ENCODE measurements at regions not wholly inside any gene's neighbourhood (a gene's known extent, or its start where the extent isn't known, plus 50 kb on each side); places are given as distances from the start of the nearest gene placed in this dataset.
A peak's percentile ranks its signal among the peaks of the same experiment; 100 is the strongest.

GRCh38 chr3:65101450-65101849, 413.6 kb upstream of the ADAMTS9 start:
- DNase-seq (ENCODE audit: extremely low spot score), result no peak
- CTCF ChIA-PET, result no interaction called here
- POLR2A ChIA-PET, result no interaction called here
- TF ChIP-seq, protein P1, sequence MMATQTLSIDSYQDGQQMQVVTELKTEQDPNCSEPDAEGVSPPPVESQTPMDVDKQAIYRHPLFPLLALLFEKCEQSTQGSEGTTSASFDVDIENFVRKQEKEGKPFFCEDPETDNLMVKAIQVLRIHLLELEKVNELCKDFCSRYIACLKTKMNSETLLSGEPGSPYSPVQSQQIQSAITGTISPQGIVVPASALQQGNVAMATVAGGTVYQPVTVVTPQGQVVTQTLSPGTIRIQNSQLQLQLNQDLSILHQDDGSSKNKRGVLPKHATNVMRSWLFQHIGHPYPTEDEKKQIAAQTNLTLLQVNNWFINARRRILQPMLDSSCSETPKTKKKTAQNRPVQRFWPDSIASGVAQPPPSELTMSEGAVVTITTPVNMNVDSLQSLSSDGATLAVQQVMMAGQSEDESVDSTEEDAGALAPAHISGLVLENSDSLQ (IDR thresholded peaks at IDR 0.05), result no peak

DNA sequence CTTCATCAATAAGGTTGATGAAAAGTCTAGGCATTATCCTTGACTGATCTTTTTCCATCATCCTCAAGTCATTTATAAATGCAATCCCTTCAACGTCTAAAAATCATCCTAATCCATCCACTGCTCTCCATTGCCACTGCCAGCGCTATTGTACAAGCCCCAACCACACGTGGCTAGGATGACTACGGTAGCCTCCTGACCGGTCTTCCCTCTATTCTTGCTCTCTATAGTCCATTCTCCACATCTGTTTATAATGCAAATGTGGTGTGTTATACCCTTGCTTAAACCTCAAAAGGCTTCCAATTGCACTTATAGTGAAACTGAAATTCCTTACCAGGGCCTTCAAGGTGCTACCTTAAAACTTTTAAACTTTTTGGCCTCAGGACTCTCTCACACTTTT, 410.6 kb upstream of the ADAMTS9 start:
- CTCF ChIA-PET, result no interaction called here
- TF ChIP-seq ELF4 (IDR thresholded peaks at IDR 0.05), result no peak
- no peak for TF ChIP-seq HDGF (IDR thresholded peaks at IDR 0.05; ENCODE audit: borderline replicate concordance)
- no peak for TF ChIP-seq FOXK2 (IDR thresholded peaks at IDR 0.05)
- no peak for TF ChIP-seq FOXA1 (IDR thresholded peaks at IDR 0.05)
- no peak for TF ChIP-seq SUZ12 (IDR thresholded peaks at IDR 0.05)
- TF ChIP-seq, protein P1 (IDR thresholded peaks at IDR 0.05), result no peak
- no peak for TF ChIP-seq BHLHE40 (IDR thresholded peaks at IDR 0.05; ENCODE audit: borderline replicate concordance)
- TF ChIP-seq TARDBP (IDR thresholded peaks at IDR 0.05), result no peak
- no peak for TF ChIP-seq CTBP1 (IDR thresholded peaks at IDR 0.05; ENCODE audit: borderline replicate concordance)
- no peak for TF ChIP-seq NFRKB (IDR thresholded peaks at IDR 0.05)
- no peak for TF ChIP-seq ZNF384 (IDR thresholded peaks at IDR 0.05)
- no peak for TF ChIP-seq SP1 (IDR thresholded peaks at IDR 0.05)
- no peak for TF ChIP-seq ARNT (IDR thresholded peaks at IDR 0.05)
- TF ChIP-seq LEF1 (IDR thresholded peaks at IDR 0.05; ENCODE audit: borderline replicate concordance), result no peak
- DNase-seq (ENCODE audit: extremely low spot score), result no peak
- POLR2A ChIA-PET, result no interaction called here

GRCh38 chr3:65096110-65096745, 408.4 kb upstream of the ADAMTS9 start:
- CTCF ChIA-PET, result interaction anchor here (1.0 kb wide), 1 partner anchor 12 kb away, joined by 3 read pairs; no protein-coding TSS in a partner anchor
- POLR2A ChIA-PET, result no interaction called here
- no peak for DNase-seq (ENCODE audit: extremely low spot score)
- TF ChIP-seq CTBP1 (IDR thresholded peaks at IDR 0.05; ENCODE audit: borderline replicate concordance) (no peak), FOXK2 (IDR thresholded peaks at IDR 0.05) (no peak), TARDBP (IDR thresholded peaks at IDR 0.05) (no peak), SP1 (IDR thresholded peaks at IDR 0.05) (no peak)
- TF ChIP-seq, protein P1 (IDR thresholded peaks at IDR 0.05), result peak; percentile 27; the same call in 1 of the 2 replicates

- POLR2A ChIA-PET, result no interaction called here
- no peak for DNase-seq (ENCODE audit: extremely low spot score)
- CTCF ChIA-PET, result no interaction called here
- TF ChIP-seq HDGF (IDR thresholded peaks at IDR 0.05; ENCODE audit: borderline replicate concordance) (no peak), LEF1 (IDR thresholded peaks at IDR 0.05; ENCODE audit: borderline replicate concordance) (no peak), FOXM1 (IDR thresholded peaks at IDR 0.05; ENCODE audit: borderline replicate concordance) (no peak)
- TF ChIP-seq, protein P1 (IDR thresholded peaks at IDR 0.05), result no peak
Observed at GRCh38 chr3:65094723-65095122, 406.9 kb upstream of the ADAMTS9 start.

GRCh38 chr3:65093641-65094040, 405.8 kb upstream of the ADAMTS9 start:
- no peak for TF ChIP-seq ARNT (IDR thresholded peaks at IDR 0.05)
- TF ChIP-seq NFRKB (IDR thresholded peaks at IDR 0.05), result no peak
- TF ChIP-seq SP1 (IDR thresholded peaks at IDR 0.05), result no peak
- no peak for TF ChIP-seq FOXK2 (IDR thresholded peaks at IDR 0.05)
- TF ChIP-seq HDGF (IDR thresholded peaks at IDR 0.05; ENCODE audit: borderline replicate concordance), result no peak
- no peak for TF ChIP-seq TARDBP (IDR thresholded peaks at IDR 0.05)
- no peak for TF ChIP-seq BHLHE40 (IDR thresholded peaks at IDR 0.05; ENCODE audit: borderline replicate concordance)
- no peak for TF ChIP-seq L3MBTL2 (conservative IDR thresholded peaks at IDR 0.05)
- TF ChIP-seq ELF4 (IDR thresholded peaks at IDR 0.05), result no peak
- TF ChIP-seq FOXM1 (IDR thresholded peaks at IDR 0.05; ENCODE audit: borderline replicate concordance), result no peak
- TF ChIP-seq, protein P1 (IDR thresholded peaks at IDR 0.05), result no peak
- TF ChIP-seq SUZ12 (IDR thresholded peaks at IDR 0.05), result no peak
- TF ChIP-seq FOXA1 (IDR thresholded peaks at IDR 0.05), result no peak
- TF ChIP-seq ZNF384 (IDR thresholded peaks at IDR 0.05), result no peak
- no peak for TF ChIP-seq CTBP1 (IDR thresholded peaks at IDR 0.05; ENCODE audit: borderline replicate concordance)
- no peak for TF ChIP-seq LEF1 (IDR thresholded peaks at IDR 0.05; ENCODE audit: borderline replicate concordance)
- no peak for DNase-seq (ENCODE audit: extremely low spot score)
- CTCF ChIA-PET, result no interaction called here
- POLR2A ChIA-PET, result no interaction called here

DNA sequence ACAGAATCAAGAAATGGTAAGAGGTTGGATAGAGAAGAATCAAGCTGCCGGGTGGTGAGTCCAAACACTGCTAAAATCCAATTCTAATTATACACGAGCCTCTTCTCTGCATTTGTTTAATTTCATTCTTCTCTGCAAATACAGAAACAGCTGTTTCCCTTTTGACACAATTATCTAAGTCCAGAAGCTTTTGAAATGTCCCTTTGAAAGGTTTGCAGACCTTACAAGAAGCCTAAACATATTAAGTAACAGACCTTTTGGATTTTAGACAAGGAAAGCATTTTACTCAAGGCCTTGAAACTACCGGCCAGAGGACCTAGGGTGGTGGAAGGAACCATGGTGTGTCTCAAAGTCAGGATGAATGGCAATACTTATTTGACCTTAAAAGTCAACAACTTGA, 403.8 kb upstream of the ADAMTS9 start:
- DNase-seq (ENCODE audit: extremely low spot score), result no peak
- POLR2A ChIA-PET, result no interaction called here
- no peak for TF ChIP-seq FOXM1 (IDR thresholded peaks at IDR 0.05; ENCODE audit: borderline replicate concordance)
- no peak for TF ChIP-seq SP1 (IDR thresholded peaks at IDR 0.05)
- TF ChIP-seq FOXK2 (IDR thresholded peaks at IDR 0.05), result no peak
- no peak for TF ChIP-seq L3MBTL2 (conservative IDR thresholded peaks at IDR 0.05)
- no peak for TF ChIP-seq BHLHE40 (IDR thresholded peaks at IDR 0.05; ENCODE audit: borderline replicate concordance)
- no peak for TF ChIP-seq SUZ12 (IDR thresholded peaks at IDR 0.05)
- TF ChIP-seq ELF4 (IDR thresholded peaks at IDR 0.05), result no peak
- TF ChIP-seq FOXA1 (IDR thresholded peaks at IDR 0.05), result no peak
- no peak for TF ChIP-seq ZNF384 (IDR thresholded peaks at IDR 0.05)
- CTCF ChIA-PET, result no interaction called here

Measured in HEK293T (cell line).